ENCODE measurements at regions not wholly inside any gene's neighbourhood (a gene's known extent, or its start where the extent isn't known, plus 50 kb on each side); places are given as distances from the start of the nearest gene placed in this dataset.

DNA sequence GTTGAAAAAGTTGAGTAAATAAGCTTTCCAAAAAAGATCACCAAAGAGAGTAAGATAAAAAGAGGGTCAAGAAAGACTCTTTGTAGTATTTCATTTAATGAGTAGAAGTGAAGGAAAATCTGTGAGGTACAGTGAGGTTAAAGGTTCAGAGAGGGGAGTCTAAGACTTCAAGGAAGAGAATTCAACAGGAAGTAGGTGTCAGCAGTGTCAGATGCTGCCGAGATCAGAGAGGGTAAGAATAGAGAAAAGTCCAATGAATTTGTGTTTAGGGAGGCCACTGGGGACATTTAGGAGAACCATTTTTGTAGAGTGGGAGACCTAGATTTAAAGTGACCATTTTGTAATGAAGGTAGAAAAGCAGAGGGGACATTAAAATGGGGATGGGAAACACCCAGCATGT is 71.6 kb upstream of the KRAS start:
- no peak for TF ChIP-seq CTCF (conservative IDR thresholded peaks at IDR 0.05 in 1 of 2, IDR thresholded peaks at IDR 0.05 in 1 of 2; ENCODE audit: extremely low read depth in 1 of 2, insufficient read depth in 1 of 2, low read depth in 1 of 2, low read length in 2 of 2)
- no peak for TF ChIP-seq EZH2 (IDR thresholded peaks at IDR 0.05; ENCODE audit: borderline replicate concordance, low read length)
